NCI-H526 (cell line): ENCODE measurements at regions not wholly inside any gene's neighbourhood (a gene's known extent, or its start where the extent isn't known, plus 50 kb on each side); places are given as distances from the start of the nearest gene placed in this dataset.
"Not testable (repeated sequence)": the region's sequence is repeated elsewhere in the genome, so short reads cannot be mapped to it uniquely, and the experiment has no call there.

Experiments
- DNase-seq, 2 experiments: peaks; one replicate each; lab custom pipeline; 2025; lab: John Stamatoyannopoulos, UW

GRCh38 chr14:22190411-22191191 is 398.4 kb downstream of the DAD1 start:
- no peak for DNase-seq

- no peak for DNase-seq
These were observed 399.1 kb downstream of the DAD1 start for GRCh38 chr14:22189881-22190280.

- DNase-seq: no peak
These were observed 400.7 kb downstream of the DAD1 start for GRCh38 chr14:22188318-22188717.

GRCh38 chr14:22185789-22186188 is 403.2 kb downstream of the DAD1 start:
- DNase-seq: no peak

- no peak for DNase-seq
These were observed 403.8 kb downstream of the DAD1 start for GRCh38 chr14:22185191-22185590.

- DNase-seq: no peak
These were observed 404.2 kb downstream of the DAD1 start for GRCh38 chr14:22184830-22185168.

- no peak for DNase-seq
These were observed 404.7 kb downstream of the DAD1 start for GRCh38 chr14:22184157-22184829.

- DNase-seq: no peak
These were observed 409.0 kb downstream of the DAD1 start for GRCh38 chr14:22180045-22180444.

- no peak for DNase-seq
These were observed 409.8 kb downstream of the DAD1 start for GRCh38 chr14:22179190-22179589.

GRCh38 chr14:22178333-22178839 is 410.6 kb downstream of the DAD1 start:
- DNase-seq: no peak

- DNase-seq: no peak
These were observed 411.2 kb downstream of the DAD1 start for GRCh38 chr14:22177870-22178269.

- DNase-seq: no peak
These were observed 412.1 kb downstream of the DAD1 start for GRCh38 chr14:22176957-22177356.

GRCh38 chr14:22175278-22175558 is 413.8 kb downstream of the DAD1 start:
- DNase-seq: not testable (repeated sequence)

GRCh38 chr14:22174412-22175277 is 414.4 kb downstream of the DAD1 start:
- DNase-seq: no peak

- DNase-seq: no peak
These were observed 420.7 kb downstream of the DAD1 start for GRCh38 chr14:22168092-22168955.

- DNase-seq: no peak
These were observed 424.4 kb downstream of the DAD1 start for GRCh38 chr14:22164616-22165015.

- DNase-seq: no peak
These were observed 426.0 kb downstream of the DAD1 start for GRCh38 chr14:22163051-22163450.

GRCh38 chr14:22159957-22160356 is 429.1 kb downstream of the DAD1 start:
- DNase-seq: no peak

GRCh38 chr14:22159099-22159498 is 429.9 kb downstream of the DAD1 start:
- DNase-seq: no peak

GRCh38 chr14:22158560-22158959 is 430.5 kb downstream of the DAD1 start:
- no peak for DNase-seq

GRCh38 chr14:22155571-22155970 is 433.5 kb downstream of the DAD1 start:
- DNase-seq: no peak

- DNase-seq: no peak
These were observed 436.1 kb downstream of the DAD1 start for GRCh38 chr14:22152903-22153302.
